H1 (cell line): ENCODE measurements at regions not wholly inside any gene's neighbourhood (a gene's known extent, or its start where the extent isn't known, plus 50 kb on each side); places are given as distances from the start of the nearest gene placed in this dataset.

Source experiments
- CTCF ChIA-PET: fragments of 300-600 bp; sonication (Branson Sonifier 250); formaldehyde crosslinking; loops from one replicate; lab custom pipeline; 2021; ENCODE audit not compliant: partially characterized antibody; lab: Charles Lee
- POLR2A ChIA-PET: fragments of 300-600 bp; sonication (Branson Sonifier 250); formaldehyde crosslinking; loops from one replicate; lab custom pipeline; 2021; ENCODE audit warnings: inconsistent platforms; ENCODE audit not compliant: partially characterized antibody; lab: Charles Lee
- DNase-seq, 2 experiments: peaks; one replicate each; pipeline versions ENCODE4 v3.0.0 to v3.0.0-alpha.2; 2010 to 2022; ENCODE audit warnings: low spot score in 2 of 2, low read depth in 1 of 2, mixed read lengths in 1 of 2
- FAIRE-seq: peaks from 2 replicates; lab custom pipeline; 2011; peaks lifted over from hg19 to GRCh38; lab: Jason Lieb, UNC
- H2AFZ ChIP-seq: 2 replicates; pipeline ENCODE4 v1.8.1; 2012; ENCODE audit warnings: low read length, inconsistent platforms
- H2AK5ac ChIP-seq: 2 replicates; pipeline ENCODE4 v1.6.1; 2013; ENCODE audit warnings: low read depth, low read length
- H2BK120ac ChIP-seq: replicated peaks from 2 replicates; pipeline ENCODE3; 2013; ENCODE audit warnings: low read depth, low read length, inconsistent platforms
- H2BK12ac ChIP-seq: 2 replicates; pipeline ENCODE4 v1.6.1; 2013; ENCODE audit warnings: low read depth, low read length
- H2BK15ac ChIP-seq: 2 replicates; pipeline ENCODE4 v1.6.1; 2013; ENCODE audit warnings: low read length
- H2BK20ac ChIP-seq: 2 replicates; pipeline ENCODE4 v1.6.1; 2013; ENCODE audit warnings: low read length
- H2BK5ac ChIP-seq: 2 replicates; pipeline ENCODE4 v1.6.1; 2013; ENCODE audit warnings: low read depth, low read length
- H3K14ac ChIP-seq: 2 replicates; pipeline ENCODE4 v1.6.1; 2013; ENCODE audit warnings: inconsistent platforms; ENCODE audit not compliant: insufficient read length
- H3K18ac ChIP-seq: 2 replicates; pipeline ENCODE4 v1.6.1; 2013; ENCODE audit warnings: low read length; ENCODE audit errors: extremely low read depth
- H3K23ac ChIP-seq: 2 replicates; pipeline ENCODE4 v1.6.1; 2013; ENCODE audit warnings: inconsistent platforms; ENCODE audit not compliant: insufficient read length
- H3K23me2 ChIP-seq: 2 replicates; pipeline ENCODE4 v1.6.1; 2013; ENCODE audit warnings: low read depth, low read length
- H3K27ac ChIP-seq: 2 replicates; pipeline ENCODE4 v1.6.1; 2011; ENCODE audit warnings: low read depth, low read length, inconsistent platforms
- H3K27me3 ChIP-seq, 4 experiments: replicated peaks in 1 of 4; 1 replicate in 1 of 4; 2 replicates in 3 of 4; pipeline versions ENCODE4 v1.6.1 to v1.8.1; 2011 to 2013; ENCODE audit warnings: low read length in 3 of 4, mild to moderate bottlenecking in 3 of 4, inconsistent platforms in 2 of 4, mixed read lengths in 2 of 4, moderate library complexity in 1 of 4; ENCODE audit not compliant: control insufficient read depth in 3 of 4, insufficient read depth in 3 of 4; ENCODE audit errors: extremely low read depth in 1 of 4
- H3K36me3 ChIP-seq, 4 experiments: 2 replicates each; pipeline versions ENCODE4 v1.6.1 to v1.8.1; 2011 to 2013; ENCODE audit warnings: mild to moderate bottlenecking in 4 of 4, low read length in 3 of 4, moderate library complexity in 2 of 4, control low read depth in 1 of 4, inconsistent platforms in 1 of 4; ENCODE audit not compliant: insufficient read depth in 4 of 4, control insufficient read depth in 2 of 4
- H3K4ac ChIP-seq: replicated peaks from 2 replicates; pipeline ENCODE3; 2013; ENCODE audit warnings: low read length, low read depth, mixed read lengths, inconsistent platforms; ENCODE audit not compliant: insufficient read length
- H3K4me1 ChIP-seq, 4 experiments: replicated peaks in 1 of 4; 1 replicate in 1 of 4; 2 replicates in 3 of 4; pipeline versions ENCODE4 v1.6.1 to v1.8.1; 2011 to 2013; ENCODE audit warnings: low read length in 3 of 4, inconsistent platforms in 2 of 4, mixed read lengths in 1 of 4; ENCODE audit not compliant: insufficient read depth in 4 of 4, control insufficient read depth in 3 of 4
- H3K4me2 ChIP-seq, 2 experiments: 2 replicates each; pipeline versions ENCODE4 v1.6.1 to v1.8.1; 2011 to 2013; ENCODE audit warnings: low read depth in 2 of 2, low read length in 2 of 2, control low read depth in 1 of 2, inconsistent platforms in 1 of 2, mild to moderate bottlenecking in 1 of 2; ENCODE audit not compliant: insufficient read depth in 1 of 2
- H3K4me3 ChIP-seq, 4 experiments: fragments of 200-600, 300-600 bp in 1 of 4; sonication (generic), shearing (Covaris generic), sonication (Bioruptor Twin) in 1 of 4; 2 replicates each; pipeline versions ENCODE4 v1.5.1 to v1.8.1; 2011 to 2016; ENCODE audit warnings: low read length in 4 of 4, low read depth in 3 of 4, control low read depth in 2 of 4, inconsistent platforms in 2 of 4, mild to moderate bottlenecking in 2 of 4, mixed read lengths in 1 of 4, moderate library complexity in 1 of 4; ENCODE audit not compliant: insufficient read depth in 2 of 4; ENCODE audit errors: extremely low read depth in 1 of 4
- H3K56ac ChIP-seq: replicated peaks from 2 replicates; pipeline ENCODE3; 2013; ENCODE audit warnings: low read depth, mild to moderate bottlenecking, mixed read lengths, low read length, inconsistent platforms; ENCODE audit not compliant: insufficient read length
- H3K79me1 ChIP-seq: 2 replicates; pipeline ENCODE4 v1.6.1; 2013; ENCODE audit warnings: low read depth, low read length, control low read depth
- H3K79me2 ChIP-seq, 2 experiments: 2 replicates each; pipeline versions ENCODE4 v1.6.1 to v1.8.1; 2012 to 2013; ENCODE audit warnings: low read length in 2 of 2, mild to moderate bottlenecking in 2 of 2, inconsistent platforms in 1 of 2; ENCODE audit not compliant: insufficient read depth in 2 of 2, control insufficient read depth in 1 of 2
- H3K9ac ChIP-seq, 4 experiments: replicated peaks in 1 of 4; 1 replicate in 1 of 4; 2 replicates in 3 of 4; pipeline versions ENCODE4 v1.6.1 to v1.8.1; 2011 to 2013; ENCODE audit warnings: low read depth in 3 of 4, low read length in 3 of 4, control low read depth in 2 of 4, mild to moderate bottlenecking in 2 of 4, moderate library complexity in 2 of 4, inconsistent platforms in 1 of 4; ENCODE audit errors: extremely low read depth in 1 of 4
- H3K9me3 ChIP-seq, 2 experiments: 2 replicates each; pipeline versions ENCODE4 v1.6.1 to v1.8.1; 2012 to 2013; ENCODE audit warnings: mild to moderate bottlenecking in 2 of 2, moderate library complexity in 2 of 2, control low read depth in 1 of 2, inconsistent platforms in 1 of 2, low read depth in 1 of 2, low read length in 1 of 2, mixed read lengths in 1 of 2; ENCODE audit not compliant: insufficient read depth in 2 of 2
- H4K20me1 ChIP-seq, 2 experiments: replicated peaks in 1 of 2; 2 replicates each; pipeline versions ENCODE3 to v1.8.1; 2011 to 2013; ENCODE audit warnings: inconsistent platforms in 2 of 2, low read length in 2 of 2, mild to moderate bottlenecking in 1 of 2; ENCODE audit not compliant: insufficient read depth in 2 of 2, control insufficient read depth in 1 of 2
- H4K5ac ChIP-seq: 2 replicates; pipeline ENCODE4 v1.6.1; 2013; ENCODE audit warnings: low read length, low read depth, mixed read lengths, inconsistent platforms; ENCODE audit not compliant: insufficient read length
- H4K8ac ChIP-seq: 2 replicates; pipeline ENCODE4 v1.8.0; 2013; ENCODE audit warnings: mild to moderate bottlenecking, moderate library complexity, low read length, inconsistent platforms; ENCODE audit not compliant: insufficient read depth; ENCODE audit errors: extremely low read depth
- H4K91ac ChIP-seq: replicated peaks from 2 replicates; pipeline ENCODE3; 2013; ENCODE audit warnings: low read length, mixed read lengths, inconsistent platforms; ENCODE audit not compliant: insufficient read length
- SAP30 ChIP-seq: fragments of 300-600 bp; sonication (generic); IDR thresholded peaks from 2 replicates; pipeline ENCODE4 v1.7.1; 2012; ENCODE audit warnings: low read length, moderate library complexity, mild to moderate bottlenecking, inconsistent platforms; ENCODE audit not compliant: insufficient read depth, insufficient replicate concordance
- WGBS, 2 experiments: shearing (Covaris generic) in 1 of 2; methylation state at CpG; one replicate each; pipeline versions ENCODE4 v1.1.6 to v1.1.7; 2013 to 2015; ENCODE audit warnings: low lambda C conversion rate in 2 of 2, mixed read lengths in 2 of 2, inconsistent platforms in 1 of 2, low coverage in 1 of 2, missing lambda C conversion rate in 1 of 2; ENCODE audit not compliant: insufficient replicate concordance in 2 of 2, insufficient coverage in 1 of 2, insufficient read length in 1 of 2; ENCODE audit errors: extremely low coverage in 1 of 2, missing lambda C conversion rate in 1 of 2; 5-methylcytosine and 5-hydroxymethylcytosine counted together
- TF ChIP-seq, protein P1 (sequence below): IDR thresholded peaks from 2 replicates; pipeline ENCODE4 v1.6.1; 2012; ENCODE audit warnings: inconsistent platforms

GRCh38 chr2:52369178-52369577, 1337.2 kb upstream of the NRXN1 start:
- no peak overlapping the region for H4K8ac ChIP-seq
- H2BK5ac ChIP-seq = no peak overlapping the region
- H3K14ac ChIP-seq = no peak overlapping the region
- no peaks in the 10 kb centered on the region; a peak in 1 of 8 replicates for H3K36me3 ChIP-seq
- WGBS, 2 experiments = 94% methylated on average over 2 of the region's 2 CpGs; no CpG with 5 or more reads in 1 of the 2 experiments
- H4K91ac ChIP-seq = no peak overlapping the region
- no peak overlapping the region for H3K23ac ChIP-seq
- FAIRE-seq (no peak), DNase-seq (no peak)
- no peaks in the 10 kb centered on the region for H3K4me1 ChIP-seq
- no peak overlapping the region for H2BK120ac ChIP-seq
- H3K18ac ChIP-seq = no peak overlapping the region
- H2BK20ac ChIP-seq = no peak overlapping the region
- no peaks in the 10 kb centered on the region for H3K9me3 ChIP-seq
- no peaks in the 10 kb centered on the region for H4K20me1 ChIP-seq
- H2AFZ ChIP-seq = no peak overlapping the region
- H3K79me1 ChIP-seq = no peaks in the 10 kb centered on the region
- H3K9ac ChIP-seq = no peak overlapping the region
- H2BK12ac ChIP-seq = no peak overlapping the region
- H3K79me2 ChIP-seq = no peaks in the 10 kb centered on the region
- no peak overlapping the region for H4K5ac ChIP-seq
- no peak overlapping the region for H3K4ac ChIP-seq
- POLR2A ChIA-PET = no interaction called here
- H3K23me2 ChIP-seq = no peaks in the 10 kb centered on the region
- no peak overlapping the region for H2AK5ac ChIP-seq
- H3K27ac ChIP-seq = no peak overlapping the region
- TF ChIP-seq, protein P1, sequence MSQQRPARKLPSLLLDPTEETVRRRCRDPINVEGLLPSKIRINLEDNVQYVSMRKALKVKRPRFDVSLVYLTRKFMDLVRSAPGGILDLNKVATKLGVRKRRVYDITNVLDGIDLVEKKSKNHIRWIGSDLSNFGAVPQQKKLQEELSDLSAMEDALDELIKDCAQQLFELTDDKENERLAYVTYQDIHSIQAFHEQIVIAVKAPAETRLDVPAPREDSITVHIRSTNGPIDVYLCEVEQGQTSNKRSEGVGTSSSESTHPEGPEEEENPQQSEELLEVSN = no peak
- TF ChIP-seq SAP30 = no peak
- H3K4me3 ChIP-seq = no peak overlapping the region
- no peak overlapping the region for H2BK15ac ChIP-seq
- no peak overlapping the region for H3K4me2 ChIP-seq
- CTCF ChIA-PET = no interaction called here
- no peaks in the 10 kb centered on the region for H3K27me3 ChIP-seq
- H3K56ac ChIP-seq = no peak overlapping the region
